ENCODE measurements at regions not wholly inside any gene's neighbourhood (a gene's known extent, or its start where the extent isn't known, plus 50 kb on each side); places are given as distances from the start of the nearest gene placed in this dataset.
A peak's percentile ranks its signal among the peaks of the same experiment; 100 is the strongest.

DNA sequence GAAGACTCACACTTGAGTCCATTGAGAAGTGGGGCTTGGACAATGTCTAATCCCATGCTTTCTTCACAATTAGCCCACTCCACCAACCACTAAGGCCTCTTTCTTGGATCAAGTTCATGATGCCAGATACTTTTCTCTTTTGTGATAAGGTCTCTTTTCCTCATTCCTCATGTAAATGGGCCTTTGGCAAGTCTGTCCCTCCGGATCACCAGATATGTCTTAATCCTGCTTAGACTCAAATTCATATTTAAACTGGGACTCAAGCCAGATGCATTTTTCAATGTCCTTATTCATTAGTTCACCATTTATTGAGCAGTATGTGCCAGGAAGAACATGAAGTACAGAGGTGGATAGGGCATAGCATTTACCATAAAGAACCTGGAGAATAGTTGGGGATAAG, 671.1 kb downstream of the TBL1XR1 start:
- Histone ChIP-seq H3K4me1 (ENCODE audit: insufficient read depth, low read length, poor library complexity, severe bottlenecking) (peaks cover 12% of the 10 kb centered on the region), H3K27me3 (replicated peaks; ENCODE audit: insufficient read depth, low read depth, low read length, poor library complexity) (no peaks in the 10 kb centered on the region), H3K36me3 (ENCODE audit: insufficient read depth, low read length, poor library complexity, severe bottlenecking) (no peaks in the 10 kb centered on the region), H3K9me3 (ENCODE audit: low read depth, low read length, poor library complexity, severe bottlenecking) (peaks cover 3% of the 10 kb centered on the region), H3K27ac (ENCODE audit: low read depth, low read length, poor library complexity, severe bottlenecking) (no peak overlapping the region), H3K4me3 (ENCODE audit: low read depth, low read length, poor library complexity, severe bottlenecking) (no peak overlapping the region)
- DNase-seq (ENCODE audit: low spot score) = peak; percentile 22
- BruUV-seq (replicated peaks) = no TSS peak
- intact Hi-C loops (cut with micrococcal nuclease; ENCODE audit: unreplicated experiment) = no loop called here
- ChIA-PET POLR2A (ENCODE audit: low non-redundant PET) (no interaction called here), CTCF (no interaction called here)
- TF ChIP-seq, protein P1, sequence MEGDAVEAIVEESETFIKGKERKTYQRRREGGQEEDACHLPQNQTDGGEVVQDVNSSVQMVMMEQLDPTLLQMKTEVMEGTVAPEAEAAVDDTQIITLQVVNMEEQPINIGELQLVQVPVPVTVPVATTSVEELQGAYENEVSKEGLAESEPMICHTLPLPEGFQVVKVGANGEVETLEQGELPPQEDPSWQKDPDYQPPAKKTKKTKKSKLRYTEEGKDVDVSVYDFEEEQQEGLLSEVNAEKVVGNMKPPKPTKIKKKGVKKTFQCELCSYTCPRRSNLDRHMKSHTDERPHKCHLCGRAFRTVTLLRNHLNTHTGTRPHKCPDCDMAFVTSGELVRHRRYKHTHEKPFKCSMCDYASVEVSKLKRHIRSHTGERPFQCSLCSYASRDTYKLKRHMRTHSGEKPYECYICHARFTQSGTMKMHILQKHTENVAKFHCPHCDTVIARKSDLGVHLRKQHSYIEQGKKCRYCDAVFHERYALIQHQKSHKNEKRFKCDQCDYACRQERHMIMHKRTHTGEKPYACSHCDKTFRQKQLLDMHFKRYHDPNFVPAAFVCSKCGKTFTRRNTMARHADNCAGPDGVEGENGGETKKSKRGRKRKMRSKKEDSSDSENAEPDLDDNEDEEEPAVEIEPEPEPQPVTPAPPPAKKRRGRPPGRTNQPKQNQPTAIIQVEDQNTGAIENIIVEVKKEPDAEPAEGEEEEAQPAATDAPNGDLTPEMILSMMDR (conservative IDR thresholded peaks at IDR 0.05; ENCODE audit: low read depth, low read length) = no peak
- no peak for TF ChIP-seq EZH2 (IDR thresholded peaks at IDR 0.05; ENCODE audit: borderline replicate concordance, low read depth, low read length, poor library complexity, severe bottlenecking)

DNA sequence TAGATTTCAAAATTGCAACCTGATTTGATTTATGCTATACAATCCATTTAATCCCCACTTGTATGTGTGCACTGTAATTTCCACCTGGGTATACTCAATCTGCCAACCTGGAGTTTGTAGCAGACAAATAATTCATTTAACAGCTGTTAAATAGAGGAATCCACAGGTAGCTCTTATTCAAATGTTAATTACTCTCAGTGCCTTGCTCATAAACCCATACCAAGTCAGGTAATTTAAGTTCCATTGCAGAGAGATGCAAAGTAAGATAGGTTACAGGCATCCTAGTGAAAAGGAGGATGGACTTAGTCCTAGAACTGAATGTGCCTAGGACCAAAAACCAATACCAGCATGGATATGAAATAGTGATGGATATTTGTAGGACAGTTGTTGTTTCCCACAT, 674.2 kb downstream of the TBL1XR1 start:
- POLR2A ChIA-PET (ENCODE audit: low non-redundant PET) = no interaction called here
- no peak overlapping the region for H3K4me3 ChIP-seq (ENCODE audit: low read depth, low read length, poor library complexity, severe bottlenecking)
- CTCF ChIA-PET = no interaction called here

DNA sequence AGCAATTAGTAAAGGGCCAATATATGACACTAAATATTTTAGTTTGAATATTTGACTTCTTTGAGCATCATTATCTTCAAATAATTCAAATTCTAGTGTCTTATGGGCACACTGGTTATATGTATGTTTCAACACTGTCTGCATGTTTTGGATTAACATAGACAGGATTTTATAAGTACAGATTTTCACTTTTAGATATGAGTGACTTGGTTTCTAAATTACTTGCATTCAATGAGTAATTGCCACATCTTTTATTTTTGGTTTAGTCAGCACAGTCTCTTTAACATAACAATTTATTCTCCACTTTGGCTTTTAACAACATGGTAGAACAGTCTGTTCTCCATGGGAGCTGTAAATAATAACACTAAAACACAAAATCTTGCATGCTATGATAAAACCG, 674.8 kb downstream of the TBL1XR1 start:
- no peaks in the 10 kb centered on the region for H3K36me3 ChIP-seq (ENCODE audit: insufficient read depth, low read length, poor library complexity, severe bottlenecking)
- intact Hi-C loops (cut with micrococcal nuclease; ENCODE audit: unreplicated experiment) = no loop called here
- DNase-seq (ENCODE audit: low spot score) = no peak
- H3K9me3 ChIP-seq (ENCODE audit: low read depth, low read length, poor library complexity, severe bottlenecking) = peaks cover 3% of the 10 kb centered on the region
- H3K27me3 ChIP-seq (replicated peaks; ENCODE audit: insufficient read depth, low read depth, low read length, poor library complexity) = no peaks in the 10 kb centered on the region
- POLR2A ChIA-PET (ENCODE audit: low non-redundant PET) = no interaction called here
- BruUV-seq (replicated peaks) = no TSS peak
- H3K27ac ChIP-seq (ENCODE audit: low read depth, low read length, poor library complexity, severe bottlenecking) = no peak overlapping the region
- peaks cover 11% of the 10 kb centered on the region for H3K4me1 ChIP-seq (ENCODE audit: insufficient read depth, low read length, poor library complexity, severe bottlenecking)
- no peak overlapping the region for H3K4me3 ChIP-seq (ENCODE audit: low read depth, low read length, poor library complexity, severe bottlenecking)
- CTCF ChIA-PET = no interaction called here
- TF ChIP-seq EZH2 (IDR thresholded peaks at IDR 0.05; ENCODE audit: borderline replicate concordance, low read depth, low read length, poor library complexity, severe bottlenecking) = no peak
- TF ChIP-seq, protein P1 (conservative IDR thresholded peaks at IDR 0.05; ENCODE audit: low read depth, low read length) = no peak

More for the DNA sequence above, 674.2 kb downstream of the TBL1XR1 start:
- H3K27ac ChIP-seq (ENCODE audit: low read depth, low read length, poor library complexity, severe bottlenecking) = no peak overlapping the region
- DNase-seq (ENCODE audit: low spot score) = no peak
- peaks cover 3% of the 10 kb centered on the region for H3K9me3 ChIP-seq (ENCODE audit: low read depth, low read length, poor library complexity, severe bottlenecking)
- peaks cover 12% of the 10 kb centered on the region for H3K4me1 ChIP-seq (ENCODE audit: insufficient read depth, low read length, poor library complexity, severe bottlenecking)
- no TSS peak for BruUV-seq (replicated peaks)
- intact Hi-C loops (cut with micrococcal nuclease; ENCODE audit: unreplicated experiment) = no loop called here
- TF ChIP-seq, protein P1 (conservative IDR thresholded peaks at IDR 0.05; ENCODE audit: low read depth, low read length) = no peak
- no peak for TF ChIP-seq EZH2 (IDR thresholded peaks at IDR 0.05; ENCODE audit: borderline replicate concordance, low read depth, low read length, poor library complexity, severe bottlenecking)
- H3K27me3 ChIP-seq (replicated peaks; ENCODE audit: insufficient read depth, low read depth, low read length, poor library complexity) = no peaks in the 10 kb centered on the region
- H3K36me3 ChIP-seq (ENCODE audit: insufficient read depth, low read length, poor library complexity, severe bottlenecking) = no peaks in the 10 kb centered on the region
